GM21737 (cell line): ENCODE measurements at regions not wholly inside any gene's neighbourhood (a gene's known extent, or its start where the extent isn't known, plus 50 kb on each side); places are given as distances from the start of the nearest gene placed in this dataset.
"Not testable (repeated sequence)": the region's sequence is repeated elsewhere in the genome, so short reads cannot be mapped to it uniquely, and the experiment has no call there.

ENCODE experiments used
- ATAC-seq: cut with Tn5 transposase; IDR thresholded peaks from one replicate; pipeline ENCODE4 v1.9.1; 2021; ENCODE audit warnings: mild to moderate bottlenecking, moderate library complexity; ENCODE audit not compliant: unreplicated experiment

- no peak for ATAC-seq
Measured at GRCh38 chr15:95757171-95757570, 573.3 kb upstream of the NR2F2 start.

GRCh38 chr15:95758451-95758850 lies 572.0 kb upstream of the NR2F2 start:
- ATAC-seq, result no peak

GRCh38 chr15:95758851-95759250 lies 571.6 kb upstream of the NR2F2 start:
- ATAC-seq, result no peak

GRCh38 chr15:95760508-95760907 lies 570.0 kb upstream of the NR2F2 start:
- ATAC-seq, result no peak

DNA sequence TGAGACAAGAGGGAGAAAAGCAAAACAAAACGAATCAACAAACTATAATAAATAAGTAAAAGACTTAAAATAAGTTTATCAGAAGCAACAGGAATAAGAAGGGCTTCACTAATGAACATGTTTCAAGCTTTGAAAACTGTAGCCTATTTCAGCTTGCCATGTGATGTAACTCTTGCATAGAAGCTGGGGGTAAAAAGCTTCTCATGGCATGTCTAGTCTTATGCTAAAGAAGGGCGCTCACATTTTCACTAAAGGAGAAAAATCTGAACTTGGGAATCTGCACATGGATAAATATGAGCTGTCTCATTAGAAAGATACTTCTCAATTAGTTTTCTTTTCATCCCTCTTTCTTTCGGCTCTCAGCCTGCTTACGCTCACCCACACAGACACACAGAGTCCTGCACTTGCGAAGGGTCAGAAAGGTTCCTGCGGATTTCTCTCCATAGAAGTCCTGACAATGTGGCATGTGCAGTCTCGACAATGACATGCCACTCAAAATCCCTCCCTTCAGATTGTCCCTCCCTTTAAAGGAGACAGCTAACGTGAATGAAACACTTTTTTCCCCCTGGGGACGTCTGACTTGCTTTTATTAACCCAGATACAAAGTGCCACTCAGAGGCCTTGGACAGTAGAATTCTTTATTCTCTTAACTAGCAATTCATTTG lies 568.9 kb upstream of the NR2F2 start:
- no peak for ATAC-seq

- ATAC-seq, result no peak
Measured at GRCh38 chr15:95763426-95763825, 567.1 kb upstream of the NR2F2 start.

DNA sequence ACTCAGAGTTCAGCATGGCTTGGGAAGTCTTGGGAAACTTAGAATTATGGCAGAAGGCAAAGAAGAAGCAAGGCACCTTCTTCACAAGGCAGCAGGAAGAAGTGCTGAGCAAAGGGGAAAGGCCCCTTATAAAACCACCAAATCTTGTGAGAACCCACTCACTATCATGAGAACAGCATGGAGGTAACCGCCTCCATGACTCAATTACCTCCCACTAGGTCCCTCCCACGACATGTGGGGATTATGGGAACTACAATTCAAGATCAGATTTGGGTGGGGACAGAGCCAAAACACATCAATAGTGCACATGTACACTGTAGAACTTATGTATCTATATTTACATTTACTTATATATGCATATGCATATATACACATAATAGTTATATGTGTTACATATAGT lies 565.3 kb upstream of the NR2F2 start:
- ATAC-seq, result no peak

DNA sequence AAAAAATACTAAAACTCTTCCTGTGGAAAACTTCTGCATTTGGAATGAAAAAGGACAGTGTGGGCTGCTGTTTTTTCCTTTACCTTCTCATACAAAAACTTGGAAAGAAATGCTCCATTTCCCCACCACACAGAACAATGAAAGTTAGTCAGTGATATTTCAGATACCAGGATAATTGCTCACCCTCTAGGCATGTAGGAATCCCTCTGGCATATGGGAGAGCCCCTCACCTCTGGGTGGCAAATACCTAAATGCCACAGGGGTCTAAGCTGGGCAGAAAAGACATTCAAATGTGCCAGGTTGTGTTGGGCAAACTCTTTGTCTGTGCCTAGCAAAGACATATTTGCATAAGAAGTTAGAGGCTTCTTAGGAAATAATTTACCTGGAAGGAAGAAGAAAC lies 560.3 kb upstream of the NR2F2 start:
- no peak for ATAC-seq

DNA sequence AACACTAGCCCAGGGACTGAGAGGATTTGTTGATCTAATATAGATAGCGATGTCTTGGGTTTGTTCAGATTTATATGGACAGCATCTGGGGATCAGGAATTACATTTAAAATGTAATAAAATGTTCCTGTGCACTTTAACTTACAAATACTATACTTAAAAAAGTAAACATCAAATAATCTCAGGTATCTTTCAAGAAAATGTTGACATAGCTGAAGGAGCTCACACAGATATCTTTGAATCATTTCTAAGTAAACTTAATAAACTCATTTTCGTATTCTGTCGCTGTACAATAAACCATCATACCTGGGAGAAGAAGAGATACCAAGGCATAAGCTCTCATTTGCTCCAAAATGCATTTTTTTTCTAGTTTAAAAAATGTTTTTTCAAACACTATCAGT lies 557.5 kb upstream of the NR2F2 start:
- no peak for ATAC-seq

DNA sequence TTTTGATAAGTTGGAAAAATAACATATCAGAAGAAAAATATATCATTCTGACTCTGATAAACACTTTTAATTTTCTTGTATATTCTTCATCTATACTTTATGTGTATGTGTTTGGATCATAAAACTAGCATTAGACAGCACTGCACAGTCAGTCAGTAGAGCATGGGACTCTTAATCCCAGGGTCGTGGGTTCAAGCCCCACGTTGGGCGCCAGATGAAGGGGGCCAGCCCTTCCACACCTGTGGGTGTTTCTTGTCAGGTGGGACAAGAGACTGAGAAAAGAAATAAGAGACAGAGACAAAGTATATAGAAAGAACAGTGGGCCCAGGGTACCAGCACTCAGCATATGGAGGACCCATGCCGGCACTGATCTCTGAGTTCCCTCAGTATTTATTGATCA lies 546.0 kb upstream of the NR2F2 start:
- no peak for ATAC-seq

DNA sequence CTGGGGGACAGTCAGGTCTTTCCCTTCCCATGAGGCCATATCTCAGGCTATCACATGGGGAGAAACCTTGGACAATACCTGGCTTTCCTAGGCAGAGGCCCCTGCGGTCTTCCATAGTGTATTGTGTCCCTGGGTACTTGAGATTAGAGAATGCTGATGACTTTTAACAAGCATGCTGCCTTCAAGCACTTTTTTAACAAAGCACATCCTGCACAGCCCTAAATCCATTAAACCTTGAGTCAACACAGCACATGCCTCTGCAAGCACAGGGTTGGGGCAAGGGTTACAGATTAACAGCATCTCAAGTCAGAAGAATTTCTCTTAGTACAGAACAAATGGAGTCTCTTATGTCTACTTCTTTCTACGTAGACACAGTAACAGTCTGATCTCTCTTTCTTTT lies 545.2 kb upstream of the NR2F2 start:
- not testable (repeated sequence) for ATAC-seq

DNA sequence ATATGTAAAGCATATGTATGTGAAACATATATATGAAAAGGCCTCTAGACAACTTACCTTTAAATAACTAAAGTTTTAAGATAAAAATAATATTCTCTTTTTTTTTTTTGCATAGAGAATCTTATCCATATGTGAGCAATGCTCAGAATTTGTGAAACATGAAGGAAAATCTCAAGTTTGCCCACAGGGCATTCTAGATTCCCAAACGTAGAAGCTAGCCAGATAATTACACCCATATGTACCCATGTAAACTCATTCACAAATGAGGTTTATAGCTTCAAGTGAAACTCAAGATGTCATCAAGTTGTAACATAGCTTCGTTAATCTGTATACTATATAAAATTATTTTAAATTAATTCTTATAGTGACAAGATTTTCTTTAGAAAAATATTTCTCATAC lies 537.3 kb upstream of the NR2F2 start:
- ATAC-seq, result no peak

GRCh38 chr15:95795386-95795785 lies 535.1 kb upstream of the NR2F2 start:
- ATAC-seq, result no peak

DNA sequence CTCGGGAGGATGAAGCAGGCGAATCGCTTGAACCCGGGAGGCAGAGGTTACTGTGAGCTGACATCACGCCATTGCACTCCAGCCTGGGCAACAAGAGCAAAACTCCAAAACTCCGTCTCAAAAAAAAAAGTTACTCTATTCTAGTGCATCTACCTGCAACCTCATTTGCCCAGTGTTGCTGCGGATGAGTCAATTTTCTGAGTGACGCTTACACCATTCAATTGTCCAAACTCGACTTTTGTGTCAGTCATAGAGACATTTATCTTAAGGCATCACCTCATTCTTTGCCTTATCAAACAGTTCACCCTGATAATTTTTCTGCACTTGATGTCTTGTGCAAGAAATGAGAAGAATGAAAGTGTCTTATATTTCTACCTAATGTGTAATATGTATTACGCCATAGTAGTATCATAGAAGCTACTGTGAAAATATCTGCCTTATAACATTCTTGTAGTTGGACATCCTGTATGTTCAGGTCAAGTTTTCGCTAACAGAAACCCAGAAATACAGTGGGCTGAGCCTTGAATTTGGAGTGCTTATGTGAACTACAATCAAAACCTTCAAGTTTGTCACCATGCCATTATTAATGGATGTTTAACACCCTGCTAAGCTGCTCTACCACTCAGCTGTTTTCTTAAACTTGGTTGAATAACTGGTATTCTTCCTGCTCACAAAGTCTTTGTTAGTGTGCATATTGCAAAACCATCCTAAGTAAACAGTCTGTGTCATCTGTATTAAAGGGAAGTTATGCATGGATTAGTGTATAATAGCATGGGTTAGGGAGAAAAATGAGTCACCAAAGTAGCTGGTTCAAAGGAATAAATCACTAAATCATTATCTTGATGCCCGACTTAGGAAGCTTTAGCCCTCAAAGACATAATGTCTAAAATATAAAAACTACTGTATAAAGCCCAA lies 531.0 kb upstream of the NR2F2 start:
- ATAC-seq, result no peak

- no peak for ATAC-seq
Measured at GRCh38 chr15:95804484-95804883, 526.0 kb upstream of the NR2F2 start.

- no peak for ATAC-seq
Measured at GRCh38 chr15:95812491-95812890, 518.0 kb upstream of the NR2F2 start.

DNA sequence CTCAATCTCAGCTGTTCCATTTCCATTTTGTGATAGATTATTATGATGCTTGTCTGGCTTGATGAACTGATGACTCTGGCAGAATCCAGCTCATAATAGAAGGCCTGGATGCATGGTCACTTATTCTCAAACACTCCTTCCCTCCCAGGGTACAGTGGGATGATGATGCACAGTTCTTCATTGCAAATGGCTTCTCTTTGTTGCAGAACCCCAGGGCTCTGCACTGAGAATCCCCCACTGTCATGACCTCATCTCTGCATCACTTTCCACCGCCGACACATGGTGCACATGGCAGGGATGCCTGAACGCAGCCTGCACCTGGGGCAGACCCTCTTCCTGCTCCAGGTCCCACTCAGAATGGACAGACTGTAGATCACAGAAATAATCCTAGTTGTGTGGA lies 515.6 kb upstream of the NR2F2 start:
- no peak for ATAC-seq

GRCh38 chr15:95816591-95816990 lies 513.9 kb upstream of the NR2F2 start:
- ATAC-seq, result no peak

GRCh38 chr15:95822961-95823360 lies 507.5 kb upstream of the NR2F2 start:
- ATAC-seq, result no peak

GRCh38 chr15:95825208-95825607 lies 505.3 kb upstream of the NR2F2 start:
- ATAC-seq, result no peak

GRCh38 chr15:95825671-95826411 lies 504.7 kb upstream of the NR2F2 start:
- no peak for ATAC-seq
